ENCODE measurements at regions not wholly inside any gene's neighbourhood (a gene's known extent, or its start where the extent isn't known, plus 50 kb on each side); places are given as distances from the start of the nearest gene placed in this dataset.

GRCh38 chr10:128744811-128745305 is 618.6 kb upstream of the MKI67 start:
- no peak for TF ChIP-seq POLR2AphosphoS5 (IDR thresholded peaks at IDR 0.05)
- no peak for TF ChIP-seq CTCF (IDR thresholded peaks at IDR 0.05; ENCODE audit: poor library complexity, severe bottlenecking)
- no peak for TF ChIP-seq EZH2 (IDR thresholded peaks at IDR 0.05; ENCODE audit: borderline replicate concordance, insufficient read depth, low read length, poor library complexity, severe bottlenecking)
